ENCODE measurements at regions not wholly inside any gene's neighbourhood (a gene's known extent, or its start where the extent isn't known, plus 50 kb on each side); places are given as distances from the start of the nearest gene placed in this dataset.

- TF ChIP-seq CTCF (conservative IDR thresholded peaks at IDR 0.05; ENCODE audit: low read depth): no peak
- CTCF ChIA-PET: no interaction called here
- no peak overlapping the region for H3K27ac ChIP-seq
- no peak for DNase-seq (ENCODE audit: low spot score)
- POLR2A ChIA-PET (ENCODE audit: low non-redundant PET): no interaction called here
Measured at GRCh38 chr9:32253731-32254130, 130.7 kb upstream of the ACO1 start.

GRCh38 chr9:32255026-32255425 is 129.4 kb upstream of the ACO1 start:
- no peak for TF ChIP-seq CTCF (conservative IDR thresholded peaks at IDR 0.05; ENCODE audit: low read depth)
- CTCF ChIA-PET: interaction anchor here (0.7 kb wide), 1 partner anchor 232 kb away, joined by 3 read pairs; no protein-coding TSS in a partner anchor
- POLR2A ChIA-PET (ENCODE audit: low non-redundant PET): no interaction called here
- DNase-seq (ENCODE audit: low spot score): no peak
- no peak overlapping the region for H3K27ac ChIP-seq

GRCh38 chr9:32258482-32258881 is 126.0 kb upstream of the ACO1 start:
- DNase-seq (ENCODE audit: low spot score): no peak
- no peak for TF ChIP-seq CTCF (conservative IDR thresholded peaks at IDR 0.05; ENCODE audit: low read depth)
- ChIA-PET CTCF (no interaction called here), POLR2A (ENCODE audit: low non-redundant PET) (no interaction called here)
- no peak overlapping the region for H3K27ac ChIP-seq

DNA sequence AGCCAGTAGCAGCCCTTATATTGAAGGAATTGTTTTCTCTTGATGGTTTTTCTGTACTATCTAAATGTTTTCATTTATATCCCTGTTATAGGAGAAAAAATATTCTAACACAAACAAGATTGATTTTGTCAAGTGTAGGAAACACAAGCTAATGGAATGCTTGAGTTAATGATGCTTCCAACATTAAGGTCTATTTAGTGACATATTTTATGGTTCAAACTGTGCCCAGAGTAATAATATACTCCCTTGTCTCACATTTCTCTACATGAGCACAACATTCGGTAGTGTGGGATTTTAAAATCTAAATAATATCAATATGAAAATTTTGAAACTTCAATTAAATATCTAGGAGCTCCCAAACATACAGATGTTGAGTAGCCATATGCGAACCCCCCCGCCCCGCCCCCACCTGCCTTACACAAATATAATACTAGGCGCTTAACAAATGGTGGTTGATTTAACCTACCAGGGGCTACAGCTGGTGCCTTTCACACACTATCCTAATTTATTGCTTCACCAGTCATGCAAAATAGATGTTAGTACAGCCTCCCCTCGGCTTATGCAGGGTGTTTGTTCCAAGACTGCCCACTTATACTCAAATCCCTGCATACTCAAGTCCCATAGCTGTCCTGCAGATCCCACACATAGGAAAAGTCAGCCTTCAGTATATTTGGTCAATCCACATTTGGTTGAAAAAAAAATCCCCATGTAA is 124.1 kb upstream of the ACO1 start:
- no peak for TF ChIP-seq CTCF (conservative IDR thresholded peaks at IDR 0.05; ENCODE audit: low read depth)
- POLR2A ChIA-PET (ENCODE audit: low non-redundant PET): no interaction called here
- DNase-seq (ENCODE audit: low spot score): no peak
- CTCF ChIA-PET: no interaction called here
- no peak overlapping the region for H3K27ac ChIP-seq

GRCh38 chr9:32264170-32264864 is 120.1 kb upstream of the ACO1 start:
- no peak for DNase-seq (ENCODE audit: low spot score)
- POLR2A ChIA-PET (ENCODE audit: low non-redundant PET): no interaction called here

DNA sequence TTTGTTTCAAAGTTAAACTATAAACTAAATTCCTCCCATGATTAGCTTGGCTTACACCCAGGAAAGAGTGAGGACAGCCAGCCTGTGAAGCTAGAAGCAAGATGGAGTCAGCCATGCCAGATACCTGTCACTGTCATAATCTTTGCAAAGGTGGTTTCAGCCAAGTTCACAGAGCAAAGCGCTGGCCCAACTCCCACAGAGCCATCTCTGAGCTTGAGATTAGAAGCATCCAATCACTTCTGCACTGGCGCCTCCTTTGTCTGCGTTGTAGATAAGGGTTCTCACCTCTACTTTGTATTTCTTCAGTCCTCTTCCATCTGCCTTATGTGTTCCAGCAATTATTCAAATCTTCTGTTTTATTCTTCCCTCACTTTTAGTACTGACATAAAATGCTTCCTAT is 119.4 kb upstream of the ACO1 start:
- no peak overlapping the region for H3K27ac ChIP-seq

More at GRCh38 chr9:32264170-32264864, 120.1 kb upstream of the ACO1 start:
- no peak for TF ChIP-seq CTCF (conservative IDR thresholded peaks at IDR 0.05; ENCODE audit: low read depth)
- H3K27ac ChIP-seq: no peak overlapping the region
- CTCF ChIA-PET: no interaction called here

More for the DNA sequence above, 119.4 kb upstream of the ACO1 start:
- DNase-seq (ENCODE audit: low spot score): no peak
- TF ChIP-seq CTCF (conservative IDR thresholded peaks at IDR 0.05; ENCODE audit: low read depth): no peak
- ChIA-PET CTCF (no interaction called here), POLR2A (ENCODE audit: low non-redundant PET) (no interaction called here)

Data from RWPE1 (cell line).